K562 (cell line): ENCODE measurements at regions not wholly inside any gene's neighbourhood (a gene's known extent, or its start where the extent isn't known, plus 50 kb on each side); places are given as distances from the start of the nearest gene placed in this dataset.

Source experiments
- DPF2 ChIP-seq: fragments of 450-650 bp; IDR thresholded peaks from 2 replicates; pipeline ENCODE4 v1.6.1; 2016
- IRF1 ChIP-seq: sonication (generic); formaldehyde crosslinking; IDR thresholded peaks from 2 replicates; pipeline ENCODE4 v1.8.0; 2022; ENCODE audit warnings: missing genetic modification reagents, mild to moderate bottlenecking, borderline replicate concordance
- IRF9 ChIP-seq: fragments of 450-650 bp; IDR thresholded peaks from 2 replicates; pipeline ENCODE4 v1.6.1; 2016; ENCODE audit warnings: missing biosample characterization, missing genetic modification characterization
- KLF6 ChIP-seq: fragments of 250-450 bp; sonication (Bioruptor Pico); IDR thresholded peaks from 2 replicates; pipeline ENCODE4 v1.4.0; 2020; ENCODE audit warnings: mild to moderate bottlenecking, moderate library complexity, borderline replicate concordance
- MAFF ChIP-seq: IDR thresholded peaks from 2 replicates; pipeline ENCODE4 v1.6.1; 2012; ENCODE audit warnings: low read length, improper control_type of control experiment
- NR2C1 ChIP-seq, 2 experiments: fragments of 450-650 bp; IDR thresholded peaks; 2 replicates each; pipeline ENCODE4 v1.6.1; 2017; ENCODE audit warnings: mild to moderate bottlenecking in 2 of 2, antibody characterized with exemption in 1 of 2, inconsistent platforms in 1 of 2, missing compliant biosample characterization in 1 of 2, missing genetic modification characterization in 1 of 2
- SAFB2 ChIP-seq: fragments of 200-400 bp; formaldehyde crosslinking; IDR thresholded peaks from 2 replicates; pipeline ENCODE4 v1.6.1; 2018; ENCODE audit warnings: borderline replicate concordance, low read length, low read depth, moderate library complexity; ENCODE audit not compliant: severe bottlenecking
- SMAD4 ChIP-seq: fragments of 250-450 bp; sonication (Bioruptor Pico); conservative IDR thresholded peaks from 2 replicates; pipeline ENCODE4 v1.8.0; 2021; ENCODE audit warnings: inconsistent platforms, mild to moderate bottlenecking, moderate library complexity
- SRSF1 ChIP-seq: fragments of 200-400 bp; formaldehyde crosslinking; IDR thresholded peaks from 2 replicates; pipeline ENCODE4 v1.6.1; 2017; ENCODE audit warnings: mild to moderate bottlenecking, low read depth, low read length, moderate library complexity
- TBP ChIP-seq: optimal IDR thresholded peaks from 2 replicates; pipeline ENCODE3; 2011; ENCODE audit warnings: low read depth, low read length, improper control_type of control experiment
- TGIF2 ChIP-seq: sonication (generic); formaldehyde crosslinking; IDR thresholded peaks from 2 replicates; pipeline ENCODE4 v1.8.1; 2022; ENCODE audit warnings: mild to moderate bottlenecking, missing genetic modification reagents, moderate library complexity
- ZNF740 ChIP-seq, 3 experiments: fragments of 200-800 bp in 1 of 3; sonication (Bioruptor generic) in 1 of 3; sonication (generic) in 1 of 3; formaldehyde crosslinking in 1 of 3; IDR thresholded peaks; 2 replicates each; pipeline versions ENCODE4 v1.6.1 to v1.8.0; 2016 to 2022; ENCODE audit warnings: mild to moderate bottlenecking in 2 of 3, missing compliant biosample characterization in 2 of 3, missing genetic modification characterization in 2 of 3, missing genetic modification reagents in 1 of 3
- ZNF75A ChIP-seq: fragments of 450-650 bp; formaldehyde crosslinking; IDR thresholded peaks from 2 replicates; pipeline ENCODE4 v1.4.0; 2020; ENCODE audit warnings: mild to moderate bottlenecking
- TF ChIP-seq, protein P1 (sequence below): sonication (generic); formaldehyde crosslinking; IDR thresholded peaks from 2 replicates; pipeline ENCODE4 v1.9.0; 2022; ENCODE audit warnings: mild to moderate bottlenecking, missing genetic modification reagents
- TF ChIP-seq, protein P2 (sequence below): sonication (generic); formaldehyde crosslinking; IDR thresholded peaks from 2 replicates; pipeline ENCODE4 v1.8.0; 2023; ENCODE audit warnings: missing genetic modification reagents, mild to moderate bottlenecking, borderline replicate concordance
- TF ChIP-seq, protein P3 (sequence below), 2 experiments: fragments of 450-650 bp; conservative IDR thresholded peaks; 2 replicates each; pipeline ENCODE4 v1.6.1; 2017; ENCODE audit warnings: mild to moderate bottlenecking in 2 of 2, moderate library complexity in 2 of 2

GRCh38 chr5:58013542-58014258, 446.2 kb downstream of the PLK2 start (continued):
- TF ChIP-seq DPF2 (peak; percentile 77), IRF9 (tag) (no peak), NR2C1 (IDR thresholded peaks at IDR 0.05) (no peak), NR2C1 (tag; IDR thresholded peaks at IDR 0.05) (no peak), IRF1 (CRISPR knock-in tag) (no peak), SMAD4 (CRISPR knock-in tag) (no peak), ZNF75A (no peak), KLF6 (CRISPR knock-in tag) (no peak), TGIF2 (CRISPR knock-in tag) (no peak), SRSF1 (no peak), ZNF740 (CRISPR knock-in tag; IDR thresholded peaks at IDR 0.05) (no peak), ZNF740 (tag; IDR thresholded peaks at IDR 0.05) (no peak), MAFF (no peak), TBP (no peak), SAFB2 (no peak)
- TF ChIP-seq, protein P1, sequence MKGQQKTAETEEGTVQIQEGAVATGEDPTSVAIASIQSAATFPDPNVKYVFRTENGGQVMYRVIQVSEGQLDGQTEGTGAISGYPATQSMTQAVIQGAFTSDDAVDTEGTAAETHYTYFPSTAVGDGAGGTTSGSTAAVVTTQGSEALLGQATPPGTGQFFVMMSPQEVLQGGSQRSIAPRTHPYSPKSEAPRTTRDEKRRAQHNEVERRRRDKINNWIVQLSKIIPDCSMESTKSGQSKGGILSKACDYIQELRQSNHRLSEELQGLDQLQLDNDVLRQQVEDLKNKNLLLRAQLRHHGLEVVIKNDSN (CRISPR knock-in tag) = no peak
- TF ChIP-seq, protein P2, sequence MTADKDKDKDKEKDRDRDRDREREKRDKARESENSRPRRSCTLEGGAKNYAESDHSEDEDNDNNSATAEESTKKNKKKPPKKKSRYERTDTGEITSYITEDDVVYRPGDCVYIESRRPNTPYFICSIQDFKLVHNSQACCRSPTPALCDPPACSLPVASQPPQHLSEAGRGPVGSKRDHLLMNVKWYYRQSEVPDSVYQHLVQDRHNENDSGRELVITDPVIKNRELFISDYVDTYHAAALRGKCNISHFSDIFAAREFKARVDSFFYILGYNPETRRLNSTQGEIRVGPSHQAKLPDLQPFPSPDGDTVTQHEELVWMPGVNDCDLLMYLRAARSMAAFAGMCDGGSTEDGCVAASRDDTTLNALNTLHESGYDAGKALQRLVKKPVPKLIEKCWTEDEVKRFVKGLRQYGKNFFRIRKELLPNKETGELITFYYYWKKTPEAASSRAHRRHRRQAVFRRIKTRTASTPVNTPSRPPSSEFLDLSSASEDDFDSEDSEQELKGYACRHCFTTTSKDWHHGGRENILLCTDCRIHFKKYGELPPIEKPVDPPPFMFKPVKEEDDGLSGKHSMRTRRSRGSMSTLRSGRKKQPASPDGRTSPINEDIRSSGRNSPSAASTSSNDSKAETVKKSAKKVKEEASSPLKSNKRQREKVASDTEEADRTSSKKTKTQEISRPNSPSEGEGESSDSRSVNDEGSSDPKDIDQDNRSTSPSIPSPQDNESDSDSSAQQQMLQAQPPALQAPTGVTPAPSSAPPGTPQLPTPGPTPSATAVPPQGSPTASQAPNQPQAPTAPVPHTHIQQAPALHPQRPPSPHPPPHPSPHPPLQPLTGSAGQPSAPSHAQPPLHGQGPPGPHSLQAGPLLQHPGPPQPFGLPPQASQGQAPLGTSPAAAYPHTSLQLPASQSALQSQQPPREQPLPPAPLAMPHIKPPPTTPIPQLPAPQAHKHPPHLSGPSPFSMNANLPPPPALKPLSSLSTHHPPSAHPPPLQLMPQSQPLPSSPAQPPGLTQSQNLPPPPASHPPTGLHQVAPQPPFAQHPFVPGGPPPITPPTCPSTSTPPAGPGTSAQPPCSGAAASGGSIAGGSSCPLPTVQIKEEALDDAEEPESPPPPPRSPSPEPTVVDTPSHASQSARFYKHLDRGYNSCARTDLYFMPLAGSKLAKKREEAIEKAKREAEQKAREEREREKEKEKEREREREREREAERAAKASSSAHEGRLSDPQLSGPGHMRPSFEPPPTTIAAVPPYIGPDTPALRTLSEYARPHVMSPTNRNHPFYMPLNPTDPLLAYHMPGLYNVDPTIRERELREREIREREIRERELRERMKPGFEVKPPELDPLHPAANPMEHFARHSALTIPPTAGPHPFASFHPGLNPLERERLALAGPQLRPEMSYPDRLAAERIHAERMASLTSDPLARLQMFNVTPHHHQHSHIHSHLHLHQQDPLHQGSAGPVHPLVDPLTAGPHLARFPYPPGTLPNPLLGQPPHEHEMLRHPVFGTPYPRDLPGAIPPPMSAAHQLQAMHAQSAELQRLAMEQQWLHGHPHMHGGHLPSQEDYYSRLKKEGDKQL (CRISPR knock-in tag) = no peak
- TF ChIP-seq, protein P3, sequence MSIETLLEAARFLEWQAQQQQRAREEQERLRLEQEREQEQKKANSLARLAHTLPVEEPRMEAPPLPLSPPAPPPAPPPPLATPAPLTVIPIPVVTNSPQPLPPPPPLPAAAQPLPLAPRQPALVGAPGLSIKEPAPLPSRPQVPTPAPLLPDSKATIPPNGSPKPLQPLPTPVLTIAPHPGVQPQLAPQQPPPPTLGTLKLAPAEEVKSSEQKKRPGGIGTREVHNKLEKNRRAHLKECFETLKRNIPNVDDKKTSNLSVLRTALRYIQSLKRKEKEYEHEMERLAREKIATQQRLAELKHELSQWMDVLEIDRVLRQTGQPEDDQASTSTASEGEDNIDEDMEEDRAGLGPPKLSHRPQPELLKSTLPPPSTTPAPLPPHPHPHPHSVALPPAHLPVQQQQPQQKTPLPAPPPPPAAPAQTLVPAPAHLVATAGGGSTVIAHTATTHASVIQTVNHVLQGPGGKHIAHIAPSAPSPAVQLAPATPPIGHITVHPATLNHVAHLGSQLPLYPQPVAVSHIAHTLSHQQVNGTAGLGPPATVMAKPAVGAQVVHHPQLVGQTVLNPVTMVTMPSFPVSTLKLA (conservative IDR thresholded peaks at IDR 0.05) = no peak
